Right lobe of liver (tissue), 4 donors: ENCODE measurements at regions not wholly inside any gene's neighbourhood (a gene's known extent, or its start where the extent isn't known, plus 50 kb on each side); places are given as distances from the start of the nearest gene placed in this dataset.

Experiments
- POLR2A ChIP-seq: fragments of 450-650 bp; IDR thresholded peaks from one replicate; pipeline ENCODE4 v1.6.1; 2017; ENCODE audit warnings: antibody characterized with exemption, mild to moderate bottlenecking
- TF ChIP-seq, protein P1 (sequence below), 4 donors: fragments of 200-600 bp in 3 of 4; fragments of 450-650 bp in 1 of 4; IDR thresholded peaks; one replicate each; pipeline versions ENCODE4 v1.5.1 to v1.8.0; 2016 to 2022; ENCODE audit warnings: antibody characterized with exemption in 4 of 4, mild to moderate bottlenecking in 2 of 4
- donor health status: DM: no; HTN: no; CAD: no.
- donor health status: DM: no; HTN: no; CAD: no.
- donor health status: DM: no; HTN: yes; CAD: no.

DNA sequence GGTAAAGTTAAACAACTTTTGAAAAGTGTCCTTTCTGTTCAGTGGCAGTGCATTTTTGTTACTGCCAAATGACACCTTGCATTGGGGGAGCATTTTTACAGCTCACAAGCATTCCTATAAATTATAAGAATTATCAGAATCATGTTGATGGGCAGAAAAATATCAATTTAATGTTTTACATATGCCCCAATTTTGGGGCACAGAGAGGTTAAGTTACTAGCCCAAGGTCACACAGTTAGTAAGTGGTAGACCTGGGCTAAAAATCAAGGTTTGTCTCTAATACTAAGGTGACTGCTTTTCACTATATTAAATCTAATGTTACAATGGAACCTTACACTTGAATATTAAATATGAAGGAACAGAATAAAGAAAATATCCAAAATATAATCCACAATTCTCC is 180.1 kb upstream of the IVNS1ABP start:
- TF ChIP-seq, protein P1, sequence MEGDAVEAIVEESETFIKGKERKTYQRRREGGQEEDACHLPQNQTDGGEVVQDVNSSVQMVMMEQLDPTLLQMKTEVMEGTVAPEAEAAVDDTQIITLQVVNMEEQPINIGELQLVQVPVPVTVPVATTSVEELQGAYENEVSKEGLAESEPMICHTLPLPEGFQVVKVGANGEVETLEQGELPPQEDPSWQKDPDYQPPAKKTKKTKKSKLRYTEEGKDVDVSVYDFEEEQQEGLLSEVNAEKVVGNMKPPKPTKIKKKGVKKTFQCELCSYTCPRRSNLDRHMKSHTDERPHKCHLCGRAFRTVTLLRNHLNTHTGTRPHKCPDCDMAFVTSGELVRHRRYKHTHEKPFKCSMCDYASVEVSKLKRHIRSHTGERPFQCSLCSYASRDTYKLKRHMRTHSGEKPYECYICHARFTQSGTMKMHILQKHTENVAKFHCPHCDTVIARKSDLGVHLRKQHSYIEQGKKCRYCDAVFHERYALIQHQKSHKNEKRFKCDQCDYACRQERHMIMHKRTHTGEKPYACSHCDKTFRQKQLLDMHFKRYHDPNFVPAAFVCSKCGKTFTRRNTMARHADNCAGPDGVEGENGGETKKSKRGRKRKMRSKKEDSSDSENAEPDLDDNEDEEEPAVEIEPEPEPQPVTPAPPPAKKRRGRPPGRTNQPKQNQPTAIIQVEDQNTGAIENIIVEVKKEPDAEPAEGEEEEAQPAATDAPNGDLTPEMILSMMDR (IDR thresholded peaks at IDR 0.05), result no peak
- no peak for TF ChIP-seq POLR2A
